GM18498 (cell line): ENCODE measurements at regions not wholly inside any gene's neighbourhood (a gene's known extent, or its start where the extent isn't known, plus 50 kb on each side); places are given as distances from the start of the nearest gene placed in this dataset.
"Not testable (repeated sequence)": the region's sequence is repeated elsewhere in the genome, so short reads cannot be mapped to it uniquely, and the experiment has no call there.

ENCODE experiments used
- ATAC-seq: cut with Tn5 transposase; IDR thresholded peaks from one replicate; pipeline ENCODE4 v1.9.1; 2021; ENCODE audit warnings: mild to moderate bottlenecking, moderate library complexity; ENCODE audit not compliant: unreplicated experiment

- no peak for ATAC-seq
Observed at GRCh38 chr20:40634891-40635290, 54.1 kb downstream of the MAFB start.

- no peak for ATAC-seq
Observed at GRCh38 chr20:40633123-40633850, 55.7 kb downstream of the MAFB start.

GRCh38 chr20:40632346-40632976, 56.6 kb downstream of the MAFB start:
- no peak for ATAC-seq

GRCh38 chr20:40631119-40631631, 57.9 kb downstream of the MAFB start:
- no peak for ATAC-seq

GRCh38 chr20:40630713-40631112, 58.3 kb downstream of the MAFB start:
- no peak for ATAC-seq

GRCh38 chr20:40630099-40630498, 58.9 kb downstream of the MAFB start:
- no peak for ATAC-seq

- no peak for ATAC-seq
Observed at GRCh38 chr20:40628877-40629276, 60.2 kb downstream of the MAFB start.

- not testable (repeated sequence) for ATAC-seq
Observed at GRCh38 chr20:40619053-40619452, 70.0 kb downstream of the MAFB start.

GRCh38 chr20:40617594-40617993, 71.4 kb downstream of the MAFB start:
- no peak for ATAC-seq

GRCh38 chr20:40612837-40613236, 76.2 kb downstream of the MAFB start:
- ATAC-seq: no peak

GRCh38 chr20:40612247-40612646, 76.8 kb downstream of the MAFB start:
- ATAC-seq: no peak

- ATAC-seq: no peak
Observed at GRCh38 chr20:40610730-40611129, 78.3 kb downstream of the MAFB start.

GRCh38 chr20:40607927-40608326, 81.1 kb downstream of the MAFB start:
- no peak for ATAC-seq

GRCh38 chr20:40606660-40607059, 82.4 kb downstream of the MAFB start:
- ATAC-seq: no peak

GRCh38 chr20:40606237-40606636, 82.8 kb downstream of the MAFB start:
- ATAC-seq: no peak

- ATAC-seq: no peak
Observed at GRCh38 chr20:40604416-40604815, 84.6 kb downstream of the MAFB start.

GRCh38 chr20:40603057-40603651, 85.9 kb downstream of the MAFB start:
- ATAC-seq: no peak

- ATAC-seq: no peak
Observed at GRCh38 chr20:40602381-40602780, 86.7 kb downstream of the MAFB start.

- no peak for ATAC-seq
Observed at GRCh38 chr20:40600441-40601219, 88.4 kb downstream of the MAFB start.

- no peak for ATAC-seq
Observed at GRCh38 chr20:40599987-40600386, 89.0 kb downstream of the MAFB start.

- no peak for ATAC-seq
Observed at GRCh38 chr20:40592941-40593340, 96.1 kb downstream of the MAFB start.
